Stimulated activated naive CD8-positive, alpha-beta T cell treated with anti-CD3 and anti-CD28 coated beads, Interleukin-15, amount 100 ng/mL, for 72 hours (primary cell): ENCODE measurements at regions not wholly inside any gene's neighbourhood (a gene's known extent, or its start where the extent isn't known, plus 50 kb on each side); places are given as distances from the start of the nearest gene placed in this dataset.
A peak's percentile ranks its signal among the peaks of the same experiment; 100 is the strongest.
"Not testable (repeated sequence)": the region's sequence is repeated elsewhere in the genome, so short reads cannot be mapped to it uniquely, and the experiment has no call there.

Experiments used
- ATAC-seq: fragments of 150-1000 bp; cut with Tn5 transposase; 2 replicates; pipeline ENCODE4 v1.10.0; 2021; ENCODE audit warnings: mild to moderate bottlenecking, moderate library complexity
- DNase-seq, 2 donors: peaks; one replicate each; pipeline ENCODE4 v3.0.0; 2021 to 2022
- H3K27ac Mint-ChIP-seq, 2 donors: one replicate each; pipeline ENCODE4 v1.8.0; 2022; ENCODE audit warnings: mild to moderate bottlenecking in 2 of 2, mixed read lengths in 2 of 2, moderate library complexity in 2 of 2
- H3K27me3 Mint-ChIP-seq: one replicate; pipeline ENCODE4 v1.8.0; 2022; ENCODE audit warnings: mixed read lengths
- H3K4me1 Mint-ChIP-seq: one replicate; pipeline ENCODE4 v1.8.0; 2022; ENCODE audit warnings: mild to moderate bottlenecking, mixed read lengths
- H3K4me3 Mint-ChIP-seq, 2 donors: one replicate each; pipeline ENCODE4 v1.8.0; 2022; ENCODE audit warnings: mild to moderate bottlenecking in 2 of 2, mixed read lengths in 2 of 2, moderate library complexity in 1 of 2
- H3K9me3 Mint-ChIP-seq, 2 donors: one replicate each; pipeline ENCODE4 v1.8.0; 2022; ENCODE audit warnings: mixed read lengths in 2 of 2

DNA sequence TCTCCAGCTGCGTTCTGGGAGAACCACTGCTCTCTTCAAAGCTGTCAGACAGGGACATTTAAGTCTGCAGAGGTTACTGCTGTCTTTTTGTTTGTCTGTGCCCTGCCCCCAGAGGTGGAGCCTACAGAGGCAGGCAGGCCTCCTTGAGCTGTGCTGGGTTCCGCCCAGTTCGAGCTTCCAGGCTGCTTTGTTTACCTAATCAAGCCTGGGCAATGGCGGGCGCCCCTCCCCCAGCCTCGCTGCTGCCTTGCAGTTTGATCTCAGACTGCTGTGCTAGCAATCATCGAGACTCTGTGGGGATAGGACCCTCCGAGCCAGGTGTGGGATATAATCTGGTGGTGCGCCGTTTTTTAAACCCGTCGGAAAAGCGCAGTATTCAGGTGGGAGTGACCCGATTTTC lies 145.8 kb upstream of the FANCL start:
- DNase-seq, H3K27ac Mint-ChIP-seq, H3K27me3 Mint-ChIP-seq, H3K4me3 Mint-ChIP-seq, ATAC-seq, H3K9me3 Mint-ChIP-seq, H3K4me1 Mint-ChIP-seq: not testable (repeated sequence)

DNA sequence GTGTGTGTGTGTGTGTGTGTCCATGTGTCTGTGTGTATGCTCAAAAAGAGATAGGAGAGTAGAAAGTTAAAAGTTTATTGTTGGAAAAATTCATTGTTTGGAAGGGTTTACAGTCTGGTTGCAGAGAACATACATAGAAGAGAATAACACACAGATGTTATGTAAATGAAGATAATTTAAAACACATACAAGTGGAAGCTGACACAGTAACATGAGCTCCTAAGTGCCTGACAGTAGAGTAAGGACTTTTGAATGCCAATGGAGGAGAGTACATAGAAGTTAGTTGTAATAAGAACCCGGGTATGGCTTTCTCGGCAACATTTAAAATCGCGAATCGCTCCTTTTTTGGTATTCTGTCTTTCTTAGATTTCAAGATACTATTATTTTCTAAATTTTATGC lies 137.0 kb upstream of the FANCL start:
- peaks cover 11% of the 10 kb centered on the region for H3K4me1 Mint-ChIP-seq
- H3K9me3 Mint-ChIP-seq: peaks cover 0 to 5% of the 10 kb centered on the region in 2 donors
- no peak overlapping the region for H3K27ac Mint-ChIP-seq
- H3K4me3 Mint-ChIP-seq: no peak overlapping the region
- H3K27me3 Mint-ChIP-seq: no peaks in the 10 kb centered on the region
- ATAC-seq: no peak
- DNase-seq: no peak

DNA sequence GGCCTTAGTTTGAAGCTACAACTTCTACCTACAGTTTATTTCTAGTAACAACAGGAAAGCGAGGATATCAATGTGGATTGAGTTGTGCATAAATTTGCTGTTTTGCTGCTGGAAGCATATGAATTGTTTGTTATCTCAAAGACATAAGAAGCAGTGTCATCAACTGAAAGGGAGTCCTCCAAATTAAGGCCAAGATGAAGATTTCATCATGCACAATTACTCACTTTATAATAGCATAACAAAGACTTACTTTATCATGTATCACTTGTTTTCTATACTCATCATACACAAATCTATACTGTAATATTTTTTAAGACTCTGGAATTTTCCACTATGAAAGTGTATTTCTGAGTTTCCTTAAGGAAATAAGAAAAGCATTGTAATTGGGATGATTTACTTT lies 136.1 kb upstream of the FANCL start:
- ATAC-seq: no peak
- Mint-ChIP-seq H3K27me3 (no peaks in the 10 kb centered on the region), H3K4me1 (peaks cover 11% of the 10 kb centered on the region), H3K4me3 (no peak overlapping the region), H3K9me3 (peaks cover 0 to 5% of the 10 kb centered on the region in 2 donors), H3K27ac (no peak overlapping the region)
- no peak for DNase-seq

DNA sequence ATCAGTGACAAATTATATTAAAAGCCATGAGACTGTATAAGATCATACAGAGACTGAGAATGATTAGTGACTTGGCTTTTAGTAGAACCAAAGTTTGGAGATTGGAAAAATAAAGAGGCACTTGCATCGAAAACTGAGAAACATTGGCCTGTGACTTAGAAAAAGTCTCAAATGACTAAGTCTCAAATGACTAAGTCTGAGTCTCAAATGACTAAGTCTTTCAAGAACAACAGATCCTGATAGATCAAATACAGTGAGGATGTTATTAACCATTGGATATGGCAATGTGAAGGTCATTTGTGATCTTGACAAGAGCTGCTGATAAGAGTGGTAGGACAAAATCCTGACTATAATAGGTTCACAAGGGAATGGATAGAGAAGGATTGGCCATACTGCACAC lies 135.5 kb upstream of the FANCL start:
- H3K27ac Mint-ChIP-seq: peak overlapping the region in 1 of 2 donors; percentile 49
- peaks cover 0 to 5% of the 10 kb centered on the region in 2 donors for H3K9me3 Mint-ChIP-seq
- no peak overlapping the region for H3K4me3 Mint-ChIP-seq
- ATAC-seq (peak; percentile 79), DNase-seq (no peak)
- peaks cover 11% of the 10 kb centered on the region for H3K4me1 Mint-ChIP-seq
- no peaks in the 10 kb centered on the region for H3K27me3 Mint-ChIP-seq

DNA sequence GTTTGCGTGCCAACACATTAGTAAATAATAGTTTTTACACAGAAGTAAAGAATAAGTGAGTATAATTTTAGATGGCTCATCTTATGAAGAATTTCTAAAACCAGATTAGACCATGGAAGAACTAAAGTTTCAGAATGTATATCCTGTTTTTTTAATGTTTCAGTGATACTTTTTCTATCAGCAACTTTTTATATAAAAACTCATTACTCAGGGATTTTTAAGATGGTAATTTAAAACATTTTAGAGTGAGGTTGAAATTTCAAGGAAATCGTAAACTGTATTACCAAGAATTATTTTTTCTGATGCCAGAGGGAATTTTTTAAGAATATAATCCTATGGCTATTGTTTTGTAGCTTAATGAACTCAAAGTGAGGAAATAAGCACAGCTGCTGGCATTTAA lies 128.5 kb upstream of the FANCL start:
- Mint-ChIP-seq H3K27ac (no peak overlapping the region), H3K4me3 (no peak overlapping the region), H3K27me3 (peaks cover 7% of the 10 kb centered on the region), H3K9me3 (no peaks in the 10 kb centered on the region), H3K4me1 (no peaks in the 10 kb centered on the region)
- DNase-seq: no peak
- ATAC-seq: no peak

DNA sequence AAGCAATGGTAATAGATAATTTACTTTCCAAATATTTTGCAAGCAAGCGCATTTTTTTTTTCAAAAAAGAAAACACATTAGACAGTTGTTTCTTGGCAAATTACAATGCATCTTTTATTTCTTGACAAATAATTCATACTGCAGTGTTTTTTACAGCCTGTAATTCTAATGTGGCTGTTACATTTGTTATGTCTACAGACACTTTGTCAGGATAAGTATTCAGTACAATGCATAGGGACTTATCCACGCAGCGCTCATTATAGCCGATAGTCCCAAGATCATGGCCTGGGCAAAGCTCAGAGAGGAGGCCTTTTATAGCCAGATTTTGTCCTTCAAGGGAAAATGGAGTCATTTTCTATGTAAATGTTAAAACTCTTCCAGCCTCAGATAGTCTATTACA lies 123.0 kb upstream of the FANCL start:
- DNase-seq (no peak), ATAC-seq (no peak)
- peaks cover 39% of the 10 kb centered on the region for H3K27me3 Mint-ChIP-seq
- no peaks in the 10 kb centered on the region for H3K9me3 Mint-ChIP-seq
- H3K4me3 Mint-ChIP-seq: no peak overlapping the region
- no peak overlapping the region for H3K27ac Mint-ChIP-seq
- H3K4me1 Mint-ChIP-seq: no peaks in the 10 kb centered on the region

DNA sequence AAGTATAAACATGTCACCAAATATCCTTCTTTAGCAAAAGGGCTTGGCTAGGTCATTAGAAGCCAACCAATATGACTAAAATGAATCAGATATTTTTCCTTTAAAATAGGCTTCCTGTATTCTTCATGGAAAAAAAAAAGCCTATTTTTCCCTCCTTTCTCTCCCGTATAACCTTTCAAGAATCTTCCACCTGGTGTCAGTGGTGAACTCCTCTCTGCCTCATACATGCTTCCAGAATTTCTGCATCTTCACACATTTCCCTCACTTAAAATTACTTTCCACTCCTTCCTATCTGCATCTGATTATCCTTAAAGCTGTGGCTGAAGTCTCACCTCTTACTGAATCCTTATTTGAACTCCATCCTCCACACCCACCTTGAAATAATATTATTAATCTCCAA lies 116.9 kb upstream of the FANCL start:
- Mint-ChIP-seq H3K9me3 (no peaks in the 10 kb centered on the region), H3K4me1 (no peaks in the 10 kb centered on the region), H3K4me3 (no peak overlapping the region), H3K27ac (no peak overlapping the region), H3K27me3 (peaks cover 71% of the 10 kb centered on the region)
- DNase-seq (no peak), ATAC-seq (no peak)

DNA sequence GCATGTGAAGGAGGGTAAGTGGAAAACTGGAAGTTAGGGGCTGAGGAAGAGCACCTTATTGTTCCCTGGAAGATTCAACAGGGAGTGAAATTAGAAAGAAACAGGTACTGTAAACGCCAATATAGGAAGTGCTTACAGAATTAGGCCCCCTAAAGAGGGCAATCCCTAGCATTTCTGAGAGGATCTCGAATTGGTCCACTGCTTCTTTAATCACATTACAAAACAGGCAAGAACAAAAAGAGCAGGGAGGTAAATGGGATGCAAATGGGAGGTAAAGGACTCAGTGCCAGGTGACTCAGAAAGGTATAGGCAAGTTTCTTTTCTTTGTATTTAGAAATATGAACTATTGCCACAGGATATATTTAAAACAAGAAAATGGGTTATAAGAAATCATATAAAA lies 116.4 kb upstream of the FANCL start:
- Mint-ChIP-seq H3K9me3 (no peaks in the 10 kb centered on the region), H3K4me1 (no peaks in the 10 kb centered on the region), H3K4me3 (no peak overlapping the region), H3K27me3 (peaks cover 71% of the 10 kb centered on the region), H3K27ac (no peak overlapping the region)
- ATAC-seq (no peak), DNase-seq (no peak)

DNA sequence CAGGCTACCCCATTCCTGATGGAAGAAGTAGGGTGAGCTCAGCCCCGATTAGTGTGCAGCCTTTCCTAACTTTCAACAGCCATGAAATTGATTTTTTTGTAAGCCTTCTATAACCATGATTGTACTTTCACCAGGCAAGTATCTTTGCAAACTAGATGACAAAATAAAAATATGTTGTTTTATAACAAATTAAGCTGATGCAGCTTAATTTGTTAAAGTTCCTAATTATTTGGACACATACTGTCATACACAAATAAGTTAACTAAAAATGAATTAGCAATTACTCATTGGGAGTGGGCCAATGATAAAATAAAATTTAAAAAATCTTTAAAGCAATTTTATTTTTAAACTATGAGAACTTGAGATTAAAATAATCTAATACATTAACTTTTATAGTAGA lies 113.1 kb upstream of the FANCL start:
- ATAC-seq: no peak

DNA sequence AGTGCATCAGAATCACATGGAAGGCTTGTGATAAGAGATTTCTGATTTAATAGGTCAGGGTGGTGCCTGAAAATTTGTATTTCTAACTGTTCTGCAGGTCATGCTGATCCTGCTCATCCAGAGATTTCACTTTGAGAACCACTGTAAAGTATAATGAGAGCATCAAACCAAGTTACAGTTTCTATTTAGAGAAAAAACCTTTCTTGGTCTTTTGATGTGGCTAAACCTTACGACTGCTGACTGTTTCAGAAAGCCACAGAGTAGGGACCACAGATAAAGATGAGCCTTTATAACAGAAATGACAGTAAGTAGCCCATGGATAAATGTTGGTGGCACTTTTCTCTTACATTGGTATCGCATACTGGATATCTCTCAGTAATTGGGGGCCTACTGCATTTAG lies 109.4 kb upstream of the FANCL start:
- Mint-ChIP-seq H3K27ac (no peak overlapping the region), H3K4me3 (no peak overlapping the region), H3K4me1 (peaks cover 11% of the 10 kb centered on the region), H3K9me3 (no peaks in the 10 kb centered on the region), H3K27me3 (peaks cover 69% of the 10 kb centered on the region)
- ATAC-seq (peak; percentile 97), DNase-seq (peak; percentile 6 to 23)

More for the DNA sequence above, 113.1 kb upstream of the FANCL start:
- Mint-ChIP-seq H3K27ac (no peak overlapping the region), H3K27me3 (peaks cover 73% of the 10 kb centered on the region), H3K9me3 (no peaks in the 10 kb centered on the region), H3K4me3 (no peak overlapping the region), H3K4me1 (peaks cover 11% of the 10 kb centered on the region)
- no peak for DNase-seq

DNA sequence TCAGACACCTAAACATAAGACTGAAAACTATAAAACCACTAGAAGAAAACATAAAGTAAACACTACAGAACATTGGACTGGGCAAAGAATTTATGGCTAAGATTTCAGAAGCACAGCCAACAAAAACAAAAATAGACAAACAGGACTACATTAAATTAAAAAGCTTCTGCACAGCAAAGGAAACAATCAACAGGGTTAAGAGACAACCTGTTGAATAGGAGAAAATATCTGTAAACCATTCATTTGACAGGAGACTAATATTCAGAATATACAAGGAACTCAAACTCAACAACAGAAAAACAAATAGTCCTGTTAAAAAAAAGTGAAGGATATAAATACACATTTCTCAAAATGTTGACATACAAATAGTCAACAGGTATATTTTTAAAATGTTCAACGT lies 106.7 kb upstream of the FANCL start:
- Mint-ChIP-seq H3K9me3 (peaks cover 12 to 19% of the 10 kb centered on the region in 2 donors), H3K27me3 (peaks cover 67% of the 10 kb centered on the region), H3K4me3 (no peak overlapping the region), H3K27ac (no peak overlapping the region), H3K4me1 (peaks cover 11% of the 10 kb centered on the region)
- ATAC-seq (no peak), DNase-seq (no peak)

DNA sequence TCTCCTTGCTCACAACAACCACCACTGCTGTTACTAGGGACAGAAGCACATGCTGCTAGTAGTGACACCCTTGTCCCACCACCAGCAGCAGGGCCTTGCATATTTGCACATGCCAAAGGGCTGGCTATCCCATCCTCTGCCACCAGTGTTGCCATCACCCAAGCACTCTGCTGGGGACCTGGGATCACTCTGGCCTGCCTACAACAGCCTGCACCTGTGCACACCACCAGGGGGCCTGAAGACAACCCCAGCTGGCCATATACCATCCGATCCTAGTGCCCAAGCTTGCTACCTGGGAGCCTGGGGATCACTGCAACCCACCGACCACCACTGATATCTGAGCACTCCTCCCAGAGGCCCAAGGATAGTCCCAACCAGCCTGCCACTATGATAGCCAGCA lies 99.9 kb upstream of the FANCL start:
- Mint-ChIP-seq H3K9me3 (peaks cover 23 to 49% of the 10 kb centered on the region in 2 donors), H3K4me3 (no peak overlapping the region), H3K27me3 (peaks cover 38% of the 10 kb centered on the region), H3K4me1 (no peaks in the 10 kb centered on the region), H3K27ac (peak overlapping the region in 1 of 2 donors; percentile 27)
- ATAC-seq: no peak
- no peak for DNase-seq

DNA sequence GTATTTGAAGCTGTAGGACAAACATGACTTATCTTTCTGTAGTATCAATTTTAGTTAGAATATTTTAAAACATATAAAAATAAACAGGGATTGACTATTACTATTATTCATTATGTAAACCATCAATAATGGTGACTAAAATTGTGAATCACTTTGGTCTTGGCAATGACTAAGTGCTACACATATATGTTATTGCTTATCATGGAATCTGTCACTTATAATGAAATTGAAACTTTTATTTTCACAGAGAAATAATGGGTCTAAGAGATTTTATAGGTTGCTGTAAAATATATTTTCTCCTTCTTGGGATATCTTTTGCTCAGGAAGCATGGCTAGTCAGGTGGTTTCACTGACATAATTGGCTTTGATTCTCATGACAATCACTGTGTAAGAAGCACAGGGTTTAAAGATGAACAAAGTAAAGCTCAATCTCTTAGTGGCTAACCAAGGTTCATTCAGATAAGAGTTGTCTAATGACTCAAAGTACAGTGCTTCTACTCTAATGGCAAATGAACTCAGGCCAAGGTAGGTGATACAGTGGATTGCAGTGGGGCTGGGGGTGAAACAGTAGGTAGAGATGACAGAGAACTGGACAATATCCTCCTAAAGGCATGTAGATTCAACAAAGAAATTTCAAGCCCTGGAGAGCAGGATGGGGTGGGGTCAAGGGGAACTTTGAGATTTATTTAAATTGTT lies 98.6 kb upstream of the FANCL start:
- H3K4me3 Mint-ChIP-seq: no peak overlapping the region
- peaks cover 36% of the 10 kb centered on the region for H3K27me3 Mint-ChIP-seq

DNA sequence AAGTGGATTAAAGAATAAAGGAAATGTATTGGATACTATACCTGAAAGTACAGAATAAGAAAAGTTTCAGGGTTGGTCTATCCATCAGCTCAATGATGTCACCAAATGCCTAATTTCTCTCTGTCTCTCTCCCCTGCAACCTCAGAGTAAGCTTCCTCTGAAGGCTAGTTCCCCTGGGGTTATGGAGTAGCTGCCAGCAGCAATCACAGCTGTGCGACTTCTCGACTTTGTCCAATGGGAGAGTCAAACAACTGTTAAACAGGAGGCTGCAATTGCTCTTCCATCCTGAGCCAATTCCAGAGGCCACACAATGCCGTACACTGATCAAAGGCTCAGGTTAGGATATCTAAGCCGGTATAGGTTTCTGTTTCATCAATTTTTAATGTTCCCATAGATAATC lies 95.3 kb upstream of the FANCL start:
- no peaks in the 10 kb centered on the region for H3K4me1 Mint-ChIP-seq
- no peak overlapping the region for H3K4me3 Mint-ChIP-seq
- peaks cover 3% of the 10 kb centered on the region for H3K27me3 Mint-ChIP-seq
- H3K27ac Mint-ChIP-seq: no peak overlapping the region
- peaks cover under 1 to 15% of the 10 kb centered on the region in 2 donors for H3K9me3 Mint-ChIP-seq
- DNase-seq: no peak
- no peak for ATAC-seq

More for the DNA sequence above, 98.6 kb upstream of the FANCL start:
- Mint-ChIP-seq H3K9me3 (peaks cover 23 to 48% of the 10 kb centered on the region in 2 donors), H3K27ac (no peak overlapping the region), H3K4me1 (no peaks in the 10 kb centered on the region)
- peak; percentile 60 for ATAC-seq
- DNase-seq: no peak

DNA sequence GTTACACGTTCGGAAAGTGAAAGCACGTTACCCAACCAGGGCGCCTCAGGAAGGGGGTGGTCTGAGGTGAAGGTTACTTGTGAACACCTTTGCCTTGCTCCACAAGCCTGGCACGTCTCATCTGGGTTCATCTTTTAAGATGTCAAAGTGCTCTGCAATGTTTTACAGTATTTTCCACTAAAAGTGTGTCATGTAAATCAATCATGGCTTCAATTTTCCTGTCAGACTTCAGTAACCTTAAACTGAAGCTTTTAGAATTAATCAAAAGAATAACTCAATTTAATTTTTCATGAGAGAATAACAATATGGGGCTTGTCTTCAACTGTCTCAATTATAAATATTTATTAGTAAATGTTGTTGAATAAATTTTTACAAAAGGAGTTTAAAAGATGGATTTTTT lies 93.3 kb upstream of the FANCL start:
- H3K9me3 Mint-ChIP-seq: no peaks in the 10 kb centered on the region
- DNase-seq (no peak), ATAC-seq (no peak)
- no peak overlapping the region for H3K27ac Mint-ChIP-seq
- H3K4me1 Mint-ChIP-seq: no peaks in the 10 kb centered on the region
- H3K27me3 Mint-ChIP-seq: no peaks in the 10 kb centered on the region
- no peak overlapping the region for H3K4me3 Mint-ChIP-seq

DNA sequence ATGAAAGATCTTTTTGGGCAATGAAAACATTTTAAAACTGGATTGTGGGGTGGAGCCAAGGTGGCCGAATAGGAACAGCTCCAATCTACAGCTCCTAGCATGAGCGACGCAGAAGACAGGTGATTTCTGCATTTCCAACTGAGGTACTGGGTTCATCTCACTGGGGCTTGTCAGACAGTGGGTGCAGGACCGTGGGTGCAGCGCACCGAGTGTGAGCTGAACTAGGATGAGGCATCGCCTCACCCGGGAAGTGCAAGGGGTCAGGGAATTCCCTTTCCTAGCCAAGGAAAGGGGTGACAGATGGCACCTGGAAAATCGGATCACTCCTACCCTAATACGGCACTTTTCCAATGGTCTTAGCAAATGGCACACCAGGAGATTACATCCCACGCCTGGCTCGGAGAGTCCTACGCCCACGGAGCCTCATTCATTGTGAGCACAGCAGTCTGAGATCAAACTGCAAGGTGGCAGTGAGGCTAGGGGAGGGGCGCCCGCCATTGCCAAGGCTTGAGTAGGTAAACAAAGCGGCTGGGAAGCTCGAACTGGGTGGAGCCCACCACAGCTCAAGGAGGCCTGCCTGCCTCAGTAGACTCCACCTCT lies 84.3 kb upstream of the FANCL start:
- peaks cover 0 to 12% of the 10 kb centered on the region in 2 donors for H3K9me3 Mint-ChIP-seq
- H3K4me3 Mint-ChIP-seq, H3K4me1 Mint-ChIP-seq, H3K27ac Mint-ChIP-seq, ATAC-seq, DNase-seq: not testable (repeated sequence)
- H3K27me3 Mint-ChIP-seq: peaks cover 14% of the 10 kb centered on the region

DNA sequence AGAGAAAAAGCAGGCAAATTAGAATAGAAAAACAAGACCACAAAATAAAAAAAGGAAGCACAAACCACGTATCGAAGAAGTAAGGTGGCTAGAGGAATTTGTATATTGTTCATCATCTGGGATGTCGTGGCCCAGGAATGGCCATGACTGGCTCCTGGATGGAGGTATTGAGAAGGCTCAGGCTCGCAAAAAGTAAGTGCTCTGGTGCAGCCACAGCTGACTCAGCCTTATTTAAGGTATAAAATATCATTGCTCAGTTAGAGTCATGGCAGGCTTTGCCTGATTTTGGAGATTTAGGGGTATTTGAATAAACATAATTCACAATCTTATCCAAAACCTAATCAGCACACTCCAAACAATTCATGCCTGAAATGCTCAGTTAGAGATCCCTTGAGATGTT lies 78.4 kb upstream of the FANCL start:
- Mint-ChIP-seq H3K4me3 (no peak overlapping the region), H3K9me3 (no peaks in the 10 kb centered on the region), H3K27ac (no peak overlapping the region), H3K4me1 (no peaks in the 10 kb centered on the region), H3K27me3 (no peaks in the 10 kb centered on the region)
- no peak for DNase-seq
- ATAC-seq: no peak
